NCI-H1092 treated with DMSO at 0.1 percent for 48 hours (cell line): ENCODE measurements at regions not wholly inside any gene's neighbourhood (a gene's known extent, or its start where the extent isn't known, plus 50 kb on each side); places are given as distances from the start of the nearest gene placed in this dataset.

Experiments used
- DNase-seq: peaks from one replicate; lab custom pipeline; 2025; lab: John Stamatoyannopoulos, UW

DNA sequence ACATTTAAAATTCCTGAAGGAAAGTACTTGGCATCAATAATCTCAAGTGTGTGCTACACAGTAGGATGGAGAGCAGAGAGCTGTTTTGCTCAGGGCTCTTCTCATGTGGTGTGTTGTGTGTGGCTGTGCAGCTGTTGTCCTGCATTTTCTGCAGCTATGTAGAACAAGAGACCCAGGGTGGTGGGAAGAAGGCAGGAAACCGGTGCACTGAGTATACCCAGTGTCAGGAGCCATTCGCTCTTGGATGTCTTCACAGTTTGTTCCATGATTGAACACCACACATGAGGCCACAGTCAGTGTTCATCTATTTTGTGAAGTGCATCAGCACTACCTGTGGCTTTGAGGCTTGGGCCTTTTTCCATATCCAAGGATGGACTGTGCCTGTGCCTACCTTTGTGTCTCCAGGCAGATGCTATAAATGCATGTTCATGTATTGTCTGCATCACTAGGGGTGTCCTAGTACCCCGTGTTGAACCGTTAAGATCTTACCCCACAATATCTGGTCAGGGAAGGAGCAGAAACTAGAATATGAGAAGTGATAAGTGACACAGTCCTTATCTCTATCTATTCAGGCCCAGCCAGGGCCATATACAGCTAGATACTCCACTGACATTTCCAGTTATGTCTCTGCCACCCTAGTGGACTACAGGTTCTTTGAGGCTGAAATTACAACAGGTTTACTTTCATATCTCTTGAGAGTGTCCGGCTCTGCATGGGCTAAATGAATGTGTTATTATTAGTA, 194.3 kb downstream of the NR2F2 start:
- no peak for DNase-seq

DNA sequence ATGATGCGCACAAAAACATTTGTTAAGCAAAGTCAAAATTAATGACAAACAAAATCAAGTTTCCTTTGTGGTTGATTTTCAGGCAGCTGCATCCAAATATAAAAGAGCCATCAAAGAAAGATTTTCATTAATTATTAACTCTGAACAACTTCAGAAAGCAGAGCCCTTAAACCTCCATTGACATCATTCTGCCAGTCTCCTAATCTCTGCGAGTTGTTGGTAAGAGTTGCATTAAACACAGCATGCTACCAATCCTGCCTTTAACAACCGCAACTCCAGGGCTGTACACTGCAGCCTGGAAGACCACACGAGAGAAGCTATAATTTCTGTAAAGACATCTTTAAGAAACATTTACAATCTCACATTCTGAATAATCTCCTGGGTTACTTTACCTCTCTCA, 204.6 kb downstream of the NR2F2 start:
- DNase-seq = no peak

DNA sequence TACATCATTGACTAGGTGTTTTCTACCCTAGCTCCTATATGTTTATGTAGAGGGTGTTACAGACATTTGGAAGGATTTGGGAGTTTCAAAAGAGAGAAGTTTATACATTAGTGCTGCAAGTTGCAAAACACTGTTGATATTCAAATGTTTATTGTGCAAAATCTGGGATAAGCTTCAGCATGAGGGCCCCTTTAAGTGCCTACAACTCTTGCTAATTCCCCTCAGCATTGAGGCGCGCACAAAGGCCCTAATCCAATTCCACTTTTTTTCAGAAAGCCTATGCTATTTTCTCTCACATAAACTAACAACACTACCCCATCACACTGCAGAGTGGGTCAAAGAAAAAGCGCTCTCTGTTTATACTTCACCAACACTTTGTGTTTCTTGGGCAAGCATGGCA, 208.0 kb downstream of the NR2F2 start:
- no peak for DNase-seq

DNA sequence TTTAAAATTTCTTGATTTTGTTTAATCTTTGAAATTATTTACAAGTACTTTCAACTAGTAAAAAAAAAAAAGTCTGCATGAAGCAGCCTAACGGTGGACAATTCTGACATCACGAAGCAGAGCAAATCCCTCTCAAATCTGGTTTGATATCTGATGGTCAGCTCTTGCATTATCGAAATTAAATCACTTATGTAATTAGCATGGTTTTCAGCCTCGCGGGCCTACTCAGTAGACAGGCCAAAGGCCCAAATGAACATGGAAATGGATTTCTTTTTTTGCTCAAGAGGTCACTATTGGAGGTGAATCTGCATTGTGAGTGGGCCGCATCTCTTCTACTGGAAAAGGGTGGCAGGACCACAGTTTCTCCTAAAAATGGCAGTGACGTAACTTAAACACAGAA, 209.8 kb downstream of the NR2F2 start:
- DNase-seq = no peak

DNA sequence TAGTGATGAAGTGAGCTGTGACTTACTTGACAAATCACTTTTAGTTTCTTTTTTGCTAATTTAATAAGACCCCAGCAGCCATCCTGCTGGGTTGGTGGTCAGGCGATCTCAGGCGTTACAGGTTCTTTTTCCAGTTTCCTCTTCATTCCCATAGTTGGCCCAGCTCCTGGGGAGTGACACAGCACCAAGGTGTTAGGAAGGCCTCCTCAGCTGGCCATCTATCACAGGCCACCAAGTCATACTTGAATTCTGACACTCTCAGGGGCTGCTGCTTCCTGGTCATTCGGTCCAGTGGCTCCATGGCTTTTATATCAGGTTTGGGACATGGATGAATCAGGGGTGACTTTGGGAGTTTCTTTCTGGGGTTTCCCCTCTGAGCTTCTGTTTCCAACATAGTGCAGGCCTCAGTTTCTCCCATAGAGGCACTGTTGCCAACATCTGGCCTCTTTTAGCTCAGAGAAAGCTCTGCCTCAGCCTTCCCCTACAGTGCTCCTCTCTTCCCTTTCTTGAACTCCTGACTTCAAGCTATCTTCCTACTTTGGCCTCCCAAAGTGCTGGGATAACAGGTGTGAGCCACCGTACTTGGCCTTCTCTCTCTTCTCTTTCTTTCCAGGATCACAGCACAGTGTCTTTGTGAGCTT, 211.8 kb downstream of the NR2F2 start:
- DNase-seq = no peak

DNA sequence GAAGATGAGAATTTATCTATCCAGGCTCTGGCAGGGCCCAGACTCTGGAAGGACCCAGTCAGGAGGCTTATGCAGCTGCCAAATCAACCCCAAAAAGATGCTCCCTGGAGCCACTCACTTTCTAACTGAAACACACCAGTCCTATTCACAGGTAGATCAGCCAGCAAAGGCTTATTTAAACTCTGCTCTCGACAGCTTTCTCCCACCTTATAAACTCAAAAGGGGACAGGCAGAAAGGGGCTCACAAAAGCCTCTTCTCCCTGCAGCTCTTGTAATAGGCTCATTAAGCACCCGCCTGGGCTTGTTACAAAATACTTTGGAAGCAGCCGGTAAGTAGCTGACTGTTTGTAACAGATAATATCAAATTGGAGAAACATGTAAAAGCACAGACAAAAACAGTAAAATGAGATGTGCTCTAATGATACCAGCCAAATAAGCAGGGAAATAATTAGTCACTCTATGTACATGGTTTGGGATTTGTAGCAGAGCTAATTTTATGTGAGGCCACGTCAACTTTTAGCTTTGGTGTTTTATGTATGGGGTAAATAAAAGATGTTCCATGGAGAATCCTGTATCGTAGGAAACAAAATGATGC, 213.8 kb downstream of the NR2F2 start:
- no peak for DNase-seq

DNA sequence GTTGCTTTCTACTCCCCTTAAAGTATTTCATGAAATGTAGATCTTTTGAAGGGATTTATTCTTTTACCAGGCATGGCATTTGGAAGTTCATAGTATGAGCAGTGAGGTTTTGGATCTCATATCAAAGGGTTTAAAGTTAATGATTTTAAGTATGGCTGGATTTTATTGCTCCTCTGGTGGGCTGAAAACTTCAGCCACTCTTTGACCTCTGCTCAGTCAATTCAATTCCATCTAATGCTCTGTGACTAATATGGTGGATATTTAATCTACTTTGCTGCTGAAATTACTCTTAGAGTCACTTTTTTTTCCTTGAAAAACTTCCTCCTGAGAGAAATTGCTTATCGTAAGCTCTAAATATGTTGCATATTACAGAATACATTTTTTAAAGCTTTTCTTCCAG, 218.6 kb downstream of the NR2F2 start:
- no peak for DNase-seq

DNA sequence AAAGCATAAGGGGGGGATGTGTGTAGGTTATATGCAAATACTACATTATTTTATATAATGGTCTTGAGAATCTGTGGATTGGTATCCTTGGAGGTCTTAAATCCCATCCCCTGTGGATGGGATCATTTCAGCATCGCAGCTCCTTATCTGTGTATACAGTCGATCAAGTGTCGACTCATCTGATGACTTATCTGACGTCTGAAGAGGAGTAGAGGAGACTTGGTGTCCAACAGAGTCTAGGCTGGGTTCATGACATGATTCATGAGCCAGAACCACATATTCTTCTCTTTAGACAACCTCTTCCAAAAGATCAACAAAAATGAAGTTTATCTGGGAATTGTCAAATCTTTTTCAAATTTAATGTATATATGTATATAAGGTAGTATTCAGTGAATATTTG, 220.7 kb downstream of the NR2F2 start:
- no peak for DNase-seq

DNA sequence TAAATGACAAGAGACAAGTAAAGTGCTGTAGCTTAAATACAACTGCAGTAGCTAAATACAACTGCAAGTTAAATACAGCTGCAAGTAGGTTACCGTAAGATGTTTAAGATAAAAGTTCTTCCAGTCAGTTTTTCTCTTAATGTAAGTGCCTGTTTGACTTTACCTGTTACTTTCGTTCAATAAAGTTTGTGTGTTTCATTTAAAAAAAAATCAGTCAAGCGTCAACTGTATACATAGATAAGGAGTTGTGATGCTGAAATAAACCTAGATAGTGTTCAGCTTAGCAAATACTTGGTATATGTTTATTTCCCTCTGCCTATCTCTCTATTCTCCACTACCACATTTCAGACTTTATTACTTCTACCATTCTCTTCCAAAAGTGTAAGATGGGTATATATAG, 221.2 kb downstream of the NR2F2 start:
- no peak for DNase-seq

DNA sequence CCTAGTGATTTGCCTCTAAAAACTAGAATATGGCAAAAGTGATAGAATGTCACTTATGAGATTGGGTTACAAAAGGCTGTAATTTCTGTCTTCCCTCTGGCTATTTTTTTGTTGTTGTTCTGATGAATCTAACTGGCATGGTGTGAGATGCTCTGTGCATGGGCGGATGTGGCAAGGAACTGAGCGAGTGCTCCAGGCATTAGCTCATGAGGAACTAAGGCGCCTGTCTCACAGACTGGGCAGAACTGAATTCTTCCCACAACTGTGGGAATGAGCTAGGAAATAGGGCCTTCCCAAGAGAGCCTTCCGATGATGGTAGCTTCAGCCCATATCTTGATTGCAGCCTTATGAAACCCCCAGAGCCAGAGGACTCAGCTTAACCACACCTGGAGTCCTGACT, 222.5 kb downstream of the NR2F2 start:
- DNase-seq = no peak

DNA sequence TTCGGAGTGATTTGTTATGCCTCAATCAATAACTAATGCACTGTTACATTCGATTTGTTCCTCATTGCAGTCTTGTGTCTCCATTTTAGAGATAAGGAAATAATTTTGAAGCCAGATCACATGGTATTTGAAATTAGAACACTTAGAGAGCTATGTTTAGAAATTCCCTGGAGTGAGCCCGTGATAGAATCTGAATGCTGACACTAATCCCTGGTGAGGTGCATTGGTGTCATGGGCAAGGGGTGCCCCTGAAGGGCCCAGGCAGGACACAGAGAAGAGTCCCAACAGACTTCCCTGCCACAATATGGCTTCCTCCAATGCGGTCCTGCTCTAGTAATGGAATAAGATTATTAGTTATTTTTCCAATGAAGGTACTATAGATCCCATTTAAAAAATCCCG, 223.0 kb downstream of the NR2F2 start:
- DNase-seq = no peak

DNA sequence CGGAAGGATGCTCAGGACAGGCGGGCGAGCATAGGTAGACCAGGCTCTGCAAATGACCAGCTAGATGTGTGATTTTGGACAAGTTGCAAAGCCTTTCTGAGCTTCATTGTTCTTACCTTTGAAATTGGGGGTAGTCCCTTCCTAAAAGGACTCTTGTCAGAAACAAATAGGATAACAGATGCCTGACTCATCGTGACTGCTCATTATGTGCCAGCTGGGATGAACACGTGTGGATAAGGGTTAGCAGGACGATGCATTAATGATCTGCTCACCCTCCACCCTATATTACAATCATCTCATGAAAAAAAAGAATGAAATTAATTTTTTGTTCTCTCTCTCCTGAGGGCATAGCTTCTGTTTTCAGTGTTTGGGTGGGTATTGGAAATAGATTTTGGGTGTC, 223.4 kb downstream of the NR2F2 start:
- DNase-seq = no peak

DNA sequence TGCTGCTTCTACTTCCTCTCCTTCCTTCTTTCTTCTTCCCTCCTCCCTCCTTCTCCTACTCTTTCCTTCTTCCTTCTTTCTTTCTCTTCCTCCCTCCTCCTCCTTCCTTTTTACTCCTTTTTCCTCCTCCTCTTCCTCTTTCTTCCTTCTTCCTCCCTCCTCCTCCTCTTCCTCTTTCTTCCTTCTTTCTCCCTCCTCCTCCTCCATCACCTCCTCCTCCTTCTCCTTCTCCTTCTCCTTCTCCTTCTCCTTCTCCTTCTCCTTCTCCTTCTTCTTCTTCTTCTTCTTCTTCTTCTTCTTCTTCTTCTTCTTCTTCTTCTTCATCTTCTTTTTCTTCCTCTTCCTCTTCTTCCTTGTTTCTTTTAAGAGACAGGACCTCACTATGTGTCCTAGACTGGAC, 224.0 kb downstream of the NR2F2 start:
- no peak for DNase-seq

DNA sequence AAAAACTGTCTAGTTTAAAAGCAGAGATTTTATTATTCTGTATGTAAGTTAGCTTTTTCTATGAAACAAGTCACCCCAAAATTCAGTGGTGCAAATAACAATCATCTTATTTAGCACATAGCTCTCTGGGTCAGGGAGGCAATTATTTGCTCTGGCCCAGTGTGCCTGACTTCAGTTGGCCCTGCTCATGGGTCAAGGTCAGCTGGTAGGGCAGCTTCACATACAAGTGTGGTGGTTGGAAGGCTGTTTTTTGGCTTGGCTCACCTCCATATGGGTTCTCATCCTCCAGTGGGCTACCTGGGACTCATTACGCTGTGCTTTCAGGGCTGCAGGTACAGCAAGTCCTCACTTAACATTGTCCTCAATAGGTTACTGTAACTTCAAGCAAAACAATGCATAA, 228.6 kb downstream of the NR2F2 start:
- DNase-seq = no peak

DNA sequence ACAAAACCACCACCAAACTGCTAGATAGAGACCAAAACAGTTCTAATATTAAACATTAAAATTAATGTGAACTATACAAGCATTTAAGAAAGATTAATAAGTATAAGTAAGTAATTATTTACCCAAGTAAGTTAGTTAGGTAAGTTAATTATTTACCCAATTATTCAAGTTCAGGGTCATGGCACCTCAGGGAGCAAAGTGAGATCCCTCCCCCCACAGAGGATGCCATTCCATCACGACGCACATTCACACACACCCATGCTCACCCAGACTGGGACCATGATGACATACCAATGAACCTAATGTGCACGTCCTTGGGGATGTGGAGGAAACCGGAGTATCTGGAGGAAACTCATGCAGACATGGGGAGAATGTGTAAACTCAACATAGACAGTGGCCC, 229.1 kb downstream of the NR2F2 start:
- DNase-seq = no peak

DNA sequence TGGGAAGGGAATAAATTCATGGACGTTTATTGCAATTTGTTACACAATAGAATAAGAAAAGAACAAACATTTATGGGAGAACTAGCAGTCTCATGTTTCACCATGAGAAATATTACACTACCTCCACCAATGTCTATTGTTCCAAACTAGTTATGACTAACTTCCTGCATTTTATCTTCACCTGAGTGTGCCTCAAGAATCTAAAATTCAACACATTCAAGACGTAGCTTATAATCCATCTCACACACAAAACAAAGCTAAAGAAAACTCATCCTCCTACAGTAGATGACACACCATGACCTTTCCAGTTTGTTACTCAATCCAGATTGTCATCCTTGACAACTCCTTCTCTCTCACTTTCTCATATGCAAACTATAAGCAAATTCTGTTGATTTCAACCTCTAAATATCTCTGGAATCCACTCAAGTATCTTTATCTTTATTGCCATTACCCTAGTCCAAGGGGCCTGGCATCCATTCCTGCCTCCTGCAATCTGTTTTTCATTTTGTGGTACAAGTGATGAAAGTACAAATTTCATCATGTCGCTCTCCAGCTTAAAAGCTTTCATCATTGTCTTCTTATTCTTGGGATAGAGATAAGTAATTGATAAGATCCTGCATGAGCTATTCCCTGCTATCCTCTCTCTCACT, 229.9 kb downstream of the NR2F2 start:
- DNase-seq = no peak

DNA sequence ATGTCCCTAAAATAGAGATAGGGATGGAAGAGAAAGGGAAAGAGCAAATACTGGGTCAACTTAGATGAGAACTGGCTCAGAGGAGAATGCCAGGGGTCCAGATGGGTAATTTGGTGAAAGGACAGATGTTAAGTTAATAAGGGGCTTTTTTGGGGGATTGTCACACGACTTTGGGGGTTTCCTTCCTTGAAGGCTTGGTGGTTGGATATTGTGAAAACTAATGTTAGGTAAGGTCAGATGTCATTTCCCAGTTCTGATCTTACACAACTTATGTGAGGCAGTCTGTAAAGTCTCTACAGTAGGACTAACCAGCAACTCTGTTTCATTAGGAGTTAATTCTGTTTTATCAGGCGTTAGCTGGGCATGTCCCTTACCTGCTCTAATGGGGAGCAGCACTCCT, 231.1 kb downstream of the NR2F2 start:
- no peak for DNase-seq

DNA sequence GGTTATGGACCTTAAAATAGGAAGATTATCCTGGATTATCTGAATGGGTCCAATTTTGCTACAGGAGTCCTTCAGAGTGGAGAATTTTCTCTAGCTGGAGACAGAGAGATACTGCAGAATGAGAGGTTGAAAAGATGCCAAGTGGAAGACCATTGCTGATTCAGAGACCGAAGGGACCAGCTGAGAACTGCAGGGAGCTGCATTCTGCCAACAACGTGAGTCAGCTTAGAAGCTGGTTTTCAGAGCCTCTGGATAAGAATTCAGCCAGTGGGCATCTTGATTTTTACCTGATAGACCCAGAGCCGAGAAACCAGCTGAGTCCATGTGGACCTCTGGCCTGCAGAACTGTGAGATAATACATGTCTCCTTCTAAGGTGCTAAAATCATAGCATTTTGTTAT, 234.0 kb downstream of the NR2F2 start:
- no peak for DNase-seq

DNA sequence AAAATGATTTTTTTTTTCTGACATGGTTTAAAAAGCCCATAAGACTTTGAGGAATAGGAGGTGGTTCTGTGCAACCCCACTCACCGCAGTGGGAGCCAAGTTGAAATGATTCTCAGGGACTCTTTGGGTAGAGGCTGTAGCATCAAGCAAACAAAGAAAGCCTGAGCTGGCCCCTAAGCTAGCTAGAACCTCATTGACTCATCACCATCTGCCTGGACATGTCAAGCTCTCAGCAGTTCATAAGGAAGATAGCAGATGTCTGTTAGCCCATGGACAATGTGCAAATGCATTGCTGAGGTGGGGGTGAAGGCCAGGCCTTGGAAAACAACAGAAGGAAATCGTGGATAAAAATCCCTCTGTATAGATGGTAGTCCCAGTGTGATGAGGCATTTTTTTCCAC, 234.8 kb downstream of the NR2F2 start:
- no peak for DNase-seq

DNA sequence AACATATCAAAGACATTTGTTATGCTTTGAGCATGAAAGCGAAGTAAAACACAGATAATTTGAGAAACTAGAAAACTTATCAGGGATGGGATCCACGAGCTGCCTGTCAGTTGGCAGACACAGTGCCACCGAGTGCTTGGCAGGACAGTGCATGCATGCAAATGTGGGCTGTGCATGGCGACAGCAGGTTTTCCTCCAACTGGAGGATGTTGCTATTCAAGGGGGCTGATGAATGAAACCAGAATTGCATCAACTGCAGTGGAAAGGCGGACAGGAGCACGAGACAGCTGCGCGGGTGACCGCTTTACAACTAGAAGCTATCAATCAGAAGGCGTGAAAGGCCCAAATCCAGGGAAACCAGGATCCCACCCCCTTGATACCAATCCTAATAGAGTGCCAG, 244.3 kb downstream of the NR2F2 start:
- no peak for DNase-seq

DNA sequence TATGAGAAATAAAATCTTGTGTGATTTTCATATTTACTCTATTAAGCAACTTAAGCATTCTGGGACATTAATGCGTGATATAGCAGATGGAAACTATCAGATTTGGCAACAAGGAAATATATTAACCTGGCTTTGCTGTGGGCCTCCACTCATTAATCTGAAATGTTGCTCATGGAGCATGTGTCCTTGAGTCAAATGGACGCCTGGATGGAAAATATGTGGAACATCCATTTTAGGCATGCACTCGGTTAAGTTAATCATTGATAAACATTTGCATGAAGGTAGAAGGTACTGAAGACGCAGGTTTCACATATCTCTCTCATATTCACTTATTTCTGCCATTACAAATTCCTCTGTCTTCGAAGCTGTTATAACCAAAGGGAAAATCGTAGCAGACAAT, 246.1 kb downstream of the NR2F2 start:
- no peak for DNase-seq

DNA sequence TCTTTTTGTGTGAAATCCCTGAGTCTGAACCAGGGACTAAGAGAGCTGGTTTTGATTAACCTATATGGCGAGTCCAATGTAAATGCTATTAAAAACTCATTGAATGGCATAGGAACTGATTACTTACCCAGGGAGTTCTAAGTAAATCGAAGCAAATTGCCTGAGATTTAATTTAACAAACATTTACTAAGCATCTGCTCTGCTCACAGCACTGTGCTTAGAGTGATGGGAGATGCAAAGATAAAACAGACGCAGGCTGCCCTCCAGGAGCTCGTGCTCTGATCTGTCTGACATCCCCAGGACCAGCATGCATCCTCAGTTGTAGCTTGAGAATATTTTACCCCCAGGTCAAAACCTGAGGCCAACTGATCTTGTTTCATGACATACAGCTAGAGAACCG, 247.9 kb downstream of the NR2F2 start:
- no peak for DNase-seq

DNA sequence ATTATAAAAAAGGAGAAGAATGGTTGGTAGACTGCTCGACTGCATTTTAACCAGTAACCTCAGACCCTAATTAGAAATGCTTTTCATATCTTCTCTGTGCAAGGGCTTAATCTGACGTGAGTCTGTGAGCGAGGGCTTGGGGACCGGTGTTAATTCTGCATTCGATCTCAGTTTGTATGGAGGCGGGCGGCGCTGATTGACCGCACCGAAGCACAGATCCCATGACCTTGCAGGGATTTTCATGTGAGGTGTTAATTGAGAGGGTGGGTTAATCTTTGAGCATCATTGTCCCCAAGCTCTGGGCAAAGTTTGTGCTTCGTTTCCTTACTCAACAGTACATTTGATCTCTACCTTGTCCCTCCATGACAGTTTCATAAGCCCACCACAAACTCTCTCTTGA, 250.9 kb downstream of the NR2F2 start:
- no peak for DNase-seq
